ENCODE measurements at regions not wholly inside any gene's neighbourhood (a gene's known extent, or its start where the extent isn't known, plus 50 kb on each side); places are given as distances from the start of the nearest gene placed in this dataset.

GRCh38 chr14:49994951-49995561 lies 102.2 kb downstream of the ARF6 start:
- TF ChIP-seq CTCF (IDR thresholded peaks at IDR 0.05; ENCODE audit: poor library complexity) (no peak), EZH2 (IDR thresholded peaks at IDR 0.05; ENCODE audit: borderline replicate concordance) (no peak)
